ENCODE measurements at regions not wholly inside any gene's neighbourhood (a gene's known extent, or its start where the extent isn't known, plus 50 kb on each side); places are given as distances from the start of the nearest gene placed in this dataset.

- no peak for DNase-seq
- no peak overlapping the region for H3K4me3 ChIP-seq
- H3K27ac ChIP-seq, result no peak overlapping the region
- H3K9me3 ChIP-seq, result no peaks in the 10 kb centered on the region
- no peaks in the 10 kb centered on the region for H3K27me3 ChIP-seq
- TF ChIP-seq POLR2A (IDR thresholded peaks at IDR 0.05), result no peak
- TF ChIP-seq, protein P1, sequence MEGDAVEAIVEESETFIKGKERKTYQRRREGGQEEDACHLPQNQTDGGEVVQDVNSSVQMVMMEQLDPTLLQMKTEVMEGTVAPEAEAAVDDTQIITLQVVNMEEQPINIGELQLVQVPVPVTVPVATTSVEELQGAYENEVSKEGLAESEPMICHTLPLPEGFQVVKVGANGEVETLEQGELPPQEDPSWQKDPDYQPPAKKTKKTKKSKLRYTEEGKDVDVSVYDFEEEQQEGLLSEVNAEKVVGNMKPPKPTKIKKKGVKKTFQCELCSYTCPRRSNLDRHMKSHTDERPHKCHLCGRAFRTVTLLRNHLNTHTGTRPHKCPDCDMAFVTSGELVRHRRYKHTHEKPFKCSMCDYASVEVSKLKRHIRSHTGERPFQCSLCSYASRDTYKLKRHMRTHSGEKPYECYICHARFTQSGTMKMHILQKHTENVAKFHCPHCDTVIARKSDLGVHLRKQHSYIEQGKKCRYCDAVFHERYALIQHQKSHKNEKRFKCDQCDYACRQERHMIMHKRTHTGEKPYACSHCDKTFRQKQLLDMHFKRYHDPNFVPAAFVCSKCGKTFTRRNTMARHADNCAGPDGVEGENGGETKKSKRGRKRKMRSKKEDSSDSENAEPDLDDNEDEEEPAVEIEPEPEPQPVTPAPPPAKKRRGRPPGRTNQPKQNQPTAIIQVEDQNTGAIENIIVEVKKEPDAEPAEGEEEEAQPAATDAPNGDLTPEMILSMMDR (IDR thresholded peaks at IDR 0.05), result no peak
- H3K4me1 ChIP-seq, result no peaks in the 10 kb centered on the region
- no peaks in the 10 kb centered on the region for H3K36me3 ChIP-seq
Measured at GRCh38 chr17:34761646-34762045, 182.3 kb downstream of the TMEM132E start.

- DNase-seq, result no peak
- TF ChIP-seq, protein P1 (IDR thresholded peaks at IDR 0.05), result no peak
Measured at GRCh38 chr17:34760931-34761495, 181.6 kb downstream of the TMEM132E start.

DNA sequence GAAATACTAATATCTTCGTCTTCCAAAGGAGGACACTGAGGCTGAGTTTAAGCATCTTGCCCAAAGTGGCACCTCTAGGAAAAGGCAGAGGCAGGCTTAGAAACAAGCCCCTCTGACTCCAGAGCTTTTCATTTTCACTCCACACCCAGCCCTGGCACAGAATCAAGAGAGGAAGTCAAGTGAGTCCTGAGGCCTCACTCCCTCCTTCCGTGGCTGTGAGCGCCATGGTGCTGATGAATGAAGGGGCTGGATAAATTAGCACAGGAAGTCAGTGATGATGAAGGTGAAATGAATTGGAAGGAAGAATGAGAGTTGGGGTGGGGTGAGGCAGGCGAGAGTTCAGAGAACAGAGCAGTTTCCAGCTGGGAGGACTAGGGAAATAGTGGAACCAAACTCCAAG, 179.3 kb downstream of the TMEM132E start:
- Histone ChIP-seq H3K9me3 (no peaks in the 10 kb centered on the region), H3K27me3 (no peaks in the 10 kb centered on the region), H3K27ac (no peak overlapping the region), H3K4me1 (no peaks in the 10 kb centered on the region), H3K36me3 (no peaks in the 10 kb centered on the region), H3K4me3 (no peak overlapping the region)
- TF ChIP-seq, protein P1 (IDR thresholded peaks at IDR 0.05), result no peak
- TF ChIP-seq POLR2A (IDR thresholded peaks at IDR 0.05), result no peak
- DNase-seq, result no peak

More at GRCh38 chr17:34760931-34761495, 181.6 kb downstream of the TMEM132E start:
- Histone ChIP-seq H3K4me1 (no peaks in the 10 kb centered on the region), H3K9me3 (no peaks in the 10 kb centered on the region), H3K36me3 (no peaks in the 10 kb centered on the region), H3K27me3 (no peaks in the 10 kb centered on the region), H3K4me3 (no peak overlapping the region), H3K27ac (no peak overlapping the region)

DNA sequence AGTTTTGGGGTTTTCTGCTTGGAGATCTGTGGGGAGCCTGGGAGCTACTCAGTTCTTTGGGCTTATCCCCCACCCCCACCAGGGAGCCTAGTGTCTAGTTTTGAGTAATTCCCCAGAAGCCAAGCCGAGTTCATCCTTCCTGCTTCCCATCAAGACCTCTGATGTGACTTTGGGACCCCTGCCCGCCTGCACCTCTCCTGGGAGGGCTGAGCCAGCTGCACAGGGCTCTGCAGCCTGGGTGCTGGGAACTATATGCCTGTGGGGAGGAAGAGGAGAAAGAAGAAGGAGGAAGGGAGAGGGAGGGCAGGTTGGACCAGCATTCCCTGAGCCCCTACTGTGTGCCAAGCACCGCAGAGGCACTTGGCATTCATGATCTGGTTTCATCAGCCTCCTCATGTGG, 178.9 kb downstream of the TMEM132E start:
- no peak overlapping the region for H3K4me3 ChIP-seq
- no peak for DNase-seq
- no peak overlapping the region for H3K27ac ChIP-seq
- H3K27me3 ChIP-seq, result no peaks in the 10 kb centered on the region
- no peaks in the 10 kb centered on the region for H3K4me1 ChIP-seq
- H3K9me3 ChIP-seq, result no peaks in the 10 kb centered on the region
- no peak for TF ChIP-seq POLR2A (IDR thresholded peaks at IDR 0.05)
- TF ChIP-seq, protein P1 (IDR thresholded peaks at IDR 0.05), result no peak
- H3K36me3 ChIP-seq, result no peaks in the 10 kb centered on the region

- no peak for TF ChIP-seq POLR2A (IDR thresholded peaks at IDR 0.05)
- TF ChIP-seq, protein P1 (IDR thresholded peaks at IDR 0.05), result no peak
- H3K27me3 ChIP-seq, result no peaks in the 10 kb centered on the region
- no peaks in the 10 kb centered on the region for H3K36me3 ChIP-seq
- H3K27ac ChIP-seq, result no peak overlapping the region
- no peak for DNase-seq
- no peak overlapping the region for H3K4me3 ChIP-seq
- no peaks in the 10 kb centered on the region for H3K4me1 ChIP-seq
- no peaks in the 10 kb centered on the region for H3K9me3 ChIP-seq
Measured at GRCh38 chr17:34757611-34758010, 178.2 kb downstream of the TMEM132E start.

- DNase-seq, result no peak
- Histone ChIP-seq H3K36me3 (no peaks in the 10 kb centered on the region), H3K9me3 (no peaks in the 10 kb centered on the region), H3K4me1 (no peaks in the 10 kb centered on the region), H3K27ac (no peak overlapping the region), H3K27me3 (no peaks in the 10 kb centered on the region), H3K4me3 (no peak overlapping the region)
- TF ChIP-seq, protein P1 (IDR thresholded peaks at IDR 0.05), result no peak
Measured at GRCh38 chr17:34757106-34757505, 177.7 kb downstream of the TMEM132E start.
